HG03520 (cell line): ENCODE measurements at regions not wholly inside any gene's neighbourhood (a gene's known extent, or its start where the extent isn't known, plus 50 kb on each side); places are given as distances from the start of the nearest gene placed in this dataset.

Experiments used
- ATAC-seq: cut with Tn5 transposase; IDR thresholded peaks from one replicate; pipeline ENCODE4 v1.9.1; 2021; ENCODE audit warnings: mild to moderate bottlenecking, moderate library complexity; ENCODE audit not compliant: unreplicated experiment

GRCh38 chr12:116381240-116381743 is 103.8 kb upstream of the MED13L start:
- ATAC-seq = no peak

GRCh38 chr12:116381744-116382685 is 104.5 kb upstream of the MED13L start:
- no peak for ATAC-seq

- ATAC-seq = no peak
These were observed 105.4 kb upstream of the MED13L start for GRCh38 chr12:116382686-116383530.

GRCh38 chr12:116384175-116384574 is 106.7 kb upstream of the MED13L start:
- no peak for ATAC-seq

- ATAC-seq = no peak
These were observed 107.4 kb upstream of the MED13L start for GRCh38 chr12:116384691-116385485.

GRCh38 chr12:116385486-116386217 is 108.2 kb upstream of the MED13L start:
- ATAC-seq = no peak

- no peak for ATAC-seq
These were observed 111.8 kb upstream of the MED13L start for GRCh38 chr12:116389326-116389725.

- ATAC-seq = no peak
These were observed 112.5 kb upstream of the MED13L start for GRCh38 chr12:116389990-116390389.

- ATAC-seq = no peak
These were observed 113.2 kb upstream of the MED13L start for GRCh38 chr12:116390401-116391335.

- no peak for ATAC-seq
These were observed 114.0 kb upstream of the MED13L start for GRCh38 chr12:116391501-116391900.

GRCh38 chr12:116392061-116392460 is 114.6 kb upstream of the MED13L start:
- ATAC-seq = no peak

GRCh38 chr12:116393255-116393654 is 115.8 kb upstream of the MED13L start:
- no peak for ATAC-seq

- no peak for ATAC-seq
These were observed 116.6 kb upstream of the MED13L start for GRCh38 chr12:116393859-116394650.

GRCh38 chr12:116395396-116395795 is 117.9 kb upstream of the MED13L start:
- no peak for ATAC-seq

- ATAC-seq = no peak
These were observed 119.7 kb upstream of the MED13L start for GRCh38 chr12:116397148-116397547.

GRCh38 chr12:116398193-116398592 is 120.7 kb upstream of the MED13L start:
- ATAC-seq = no peak

GRCh38 chr12:116399055-116399454 is 121.6 kb upstream of the MED13L start:
- ATAC-seq = no peak
